Adrenal gland (tissue), 9 donors: ENCODE measurements at regions not wholly inside any gene's neighbourhood (a gene's known extent, or its start where the extent isn't known, plus 50 kb on each side); places are given as distances from the start of the nearest gene placed in this dataset.

Experiments
- DNase-seq, 7 donors: peaks; one replicate each; pipeline ENCODE4 v3.0.0-alpha.2; 2019 to 2020
- H3K27ac ChIP-seq, 5 donors: fragments of 200-600 bp; sonication (generic) in 4 of 5; 1 replicate in 3 of 5; 2 replicates in 2 of 5; pipeline versions ENCODE4 v1.5.1 to v1.8.0; 2016 to 2020; ENCODE audit warnings: mild to moderate bottlenecking in 1 of 5
- H3K27me3 ChIP-seq: fragments of 200-600 bp; 2 replicates; pipeline ENCODE4 v1.8.0; 2021
- H3K36me3 ChIP-seq, 2 donors: fragments of 200-600 bp; replicated peaks in 1 of 2; 1 replicate in 1 of 2; 2 replicates in 1 of 2; pipeline versions ENCODE4 v1.5.1 to v1.8.0; 2018 to 2022
- H3K4me1 ChIP-seq, 2 donors: fragments of 200-600 bp; replicated peaks in 1 of 2; 1 replicate in 1 of 2; 2 replicates in 1 of 2; pipeline versions ENCODE4 v1.5.1 to v1.8.0; 2018 to 2021
- H3K4me3 ChIP-seq, 4 donors: fragments of 200-600 bp; sonication (generic) in 3 of 4; one replicate each; pipeline ENCODE4 v1.5.1; 2016 to 2018
- H3K9me3 ChIP-seq, 3 donors: fragments of 200-600 bp; sonication (generic) in 1 of 3; replicated peaks in 1 of 3; 1 replicate in 2 of 3; 2 replicates in 1 of 3; pipeline versions ENCODE4 v1.5.1 to v1.8.0; 2016 to 2021
- POLR2A ChIP-seq, 2 donors: fragments of 450-650 bp; IDR thresholded peaks; one replicate each; pipeline ENCODE4 v1.6.1; 2017; ENCODE audit warnings: antibody characterized with exemption in 2 of 2, mild to moderate bottlenecking in 2 of 2, moderate library complexity in 1 of 2
- WGBS, 4 donors: extraction: QIAGEN DNeasy Blood & Tissue Kit in 2 of 4; methylation state at CpG; one replicate each; pipeline versions ENCODE4 v1.1.5 to v1.1.7; 2013 to 2017; 5-methylcytosine and 5-hydroxymethylcytosine counted together
- intact Hi-C, 2 donors: fragments of 100-400 bp; cut with DNase I; formaldehyde crosslinking; loops; one replicate each; pipeline versions ENCODE4 v1.14.1 to v1.15.0; 2022 to 2023
- TF ChIP-seq, protein P1 (sequence below), 6 experiments: fragments of 450-650 bp in 4 of 6; fragments of 200-600 bp in 2 of 6; sonication (generic) in 1 of 6; IDR thresholded peaks; 1 replicate in 5 of 6; 2 replicates in 1 of 6; pipeline versions ENCODE4 v1.5.1 to v1.8.0; 2016 to 2021; ENCODE audit warnings: antibody characterized with exemption in 6 of 6, mild to moderate bottlenecking in 2 of 6, moderate library complexity in 1 of 6
- donor health status: healthy with polysubstance abuse.
- donor health status: Bipolar disorder and iron deficiency.
- donor health status: DM: yes; HTN: yes; CAD: no.
- donor health status: DM: no; HTN: no; CAD: no.
- donor health status: DM: no; HTN: no; CAD: no.

DNA sequence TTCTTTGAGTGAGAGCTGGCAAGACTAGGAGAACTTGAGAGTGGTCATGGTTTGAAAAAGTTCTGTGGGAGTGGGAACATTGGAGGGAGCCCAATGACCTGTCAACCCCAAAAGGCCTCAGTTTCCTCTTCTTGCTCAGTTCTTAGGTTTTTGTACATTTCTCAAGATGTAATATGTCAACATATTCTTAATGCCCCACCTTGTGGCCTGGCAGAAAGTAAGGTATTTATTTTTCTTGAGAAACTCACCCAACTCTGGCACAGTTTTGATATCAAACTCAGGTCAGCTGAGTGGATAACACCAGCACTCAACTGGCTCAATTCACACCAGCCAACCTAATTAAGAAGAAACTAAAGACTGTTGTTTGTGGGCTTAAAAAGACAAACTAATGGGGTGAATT is 123.0 kb upstream of the SLC27A6 start:
- TF ChIP-seq, protein P1, sequence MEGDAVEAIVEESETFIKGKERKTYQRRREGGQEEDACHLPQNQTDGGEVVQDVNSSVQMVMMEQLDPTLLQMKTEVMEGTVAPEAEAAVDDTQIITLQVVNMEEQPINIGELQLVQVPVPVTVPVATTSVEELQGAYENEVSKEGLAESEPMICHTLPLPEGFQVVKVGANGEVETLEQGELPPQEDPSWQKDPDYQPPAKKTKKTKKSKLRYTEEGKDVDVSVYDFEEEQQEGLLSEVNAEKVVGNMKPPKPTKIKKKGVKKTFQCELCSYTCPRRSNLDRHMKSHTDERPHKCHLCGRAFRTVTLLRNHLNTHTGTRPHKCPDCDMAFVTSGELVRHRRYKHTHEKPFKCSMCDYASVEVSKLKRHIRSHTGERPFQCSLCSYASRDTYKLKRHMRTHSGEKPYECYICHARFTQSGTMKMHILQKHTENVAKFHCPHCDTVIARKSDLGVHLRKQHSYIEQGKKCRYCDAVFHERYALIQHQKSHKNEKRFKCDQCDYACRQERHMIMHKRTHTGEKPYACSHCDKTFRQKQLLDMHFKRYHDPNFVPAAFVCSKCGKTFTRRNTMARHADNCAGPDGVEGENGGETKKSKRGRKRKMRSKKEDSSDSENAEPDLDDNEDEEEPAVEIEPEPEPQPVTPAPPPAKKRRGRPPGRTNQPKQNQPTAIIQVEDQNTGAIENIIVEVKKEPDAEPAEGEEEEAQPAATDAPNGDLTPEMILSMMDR (IDR thresholded peaks at IDR 0.05) = no peak
- TF ChIP-seq POLR2A (IDR thresholded peaks at IDR 0.05) = no peak

DNA sequence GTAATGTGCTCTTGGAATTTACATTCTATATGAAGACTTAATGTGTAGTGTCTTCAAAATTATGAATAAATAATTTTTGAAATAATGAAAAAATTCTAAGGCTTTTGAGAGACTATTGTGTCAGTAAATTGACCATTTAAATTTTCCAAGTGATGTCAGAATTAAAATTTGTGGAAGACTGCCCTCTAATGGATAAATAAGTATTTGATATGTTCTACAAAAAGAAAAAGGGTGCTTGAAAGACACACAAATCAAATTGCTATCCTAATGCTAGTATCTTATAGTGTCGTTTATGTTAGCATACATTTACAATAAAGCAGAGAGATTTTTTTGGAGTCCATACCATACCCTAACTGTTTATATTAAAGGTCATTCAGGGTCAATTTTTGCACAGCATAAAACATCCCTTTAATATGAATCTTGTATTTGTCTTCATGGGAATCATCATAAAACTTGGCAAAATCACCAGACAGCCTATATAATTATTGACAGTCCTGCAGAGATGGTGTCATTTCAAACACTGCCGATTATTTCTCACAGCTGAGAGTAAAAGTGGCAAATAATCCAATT is 120.8 kb upstream of the SLC27A6 start:
- H3K4me3 ChIP-seq = no peak overlapping the region
- intact Hi-C loops = no loop called here
- DNase-seq = no peak
- H3K4me1 ChIP-seq = no peaks in the 10 kb centered on the region
- H3K27ac ChIP-seq = no peak overlapping the region
- no peaks in the 10 kb centered on the region for H3K36me3 ChIP-seq
- H3K27me3 ChIP-seq = no peaks in the 10 kb centered on the region
- WGBS, 4 donors = 18 to 38% (median 30%) methylated on average over 2 of the region's 2 CpGs
- TF ChIP-seq, protein P1 (IDR thresholded peaks at IDR 0.05) = peak in 5 of 6 experiments; percentile 21 to 47 (median 37)
- no peak for TF ChIP-seq POLR2A (IDR thresholded peaks at IDR 0.05)
- no peaks in the 10 kb centered on the region for H3K9me3 ChIP-seq

More for the DNA sequence above, 123.0 kb upstream of the SLC27A6 start:
- Histone ChIP-seq H3K9me3 (no peaks in the 10 kb centered on the region), H3K36me3 (no peaks in the 10 kb centered on the region), H3K4me1 (no peaks in the 10 kb centered on the region), H3K27ac (no peak overlapping the region), H3K4me3 (no peak overlapping the region), H3K27me3 (no peaks in the 10 kb centered on the region)
- intact Hi-C loops = no loop called here
- DNase-seq = no peak

DNA sequence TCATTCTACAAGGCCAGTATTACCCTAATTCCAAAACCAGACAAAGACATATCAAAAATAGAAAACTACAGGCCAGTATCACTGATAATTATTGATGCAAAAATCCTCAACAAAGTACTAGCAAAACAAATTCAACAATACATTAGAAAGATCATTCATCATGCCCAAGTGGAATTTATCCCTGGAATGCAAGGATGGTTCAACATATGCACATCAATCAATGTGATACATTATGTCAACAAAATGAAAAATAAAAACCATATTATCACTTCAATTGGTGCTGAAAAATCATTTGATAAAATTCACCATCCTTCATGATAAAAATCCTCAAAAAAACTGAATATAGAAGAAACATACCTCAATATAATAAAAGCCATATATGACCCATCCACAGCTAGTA is 115.2 kb upstream of the SLC27A6 start:
- intact Hi-C loops = no loop called here
- Histone ChIP-seq H3K4me1 (no peaks in the 10 kb centered on the region), H3K27ac (no peak overlapping the region), H3K27me3 (no peaks in the 10 kb centered on the region), H3K4me3 (no peak overlapping the region), H3K36me3 (no peaks in the 10 kb centered on the region), H3K9me3 (peaks cover 0 to 5% (median 0%) of the 10 kb centered on the region in 3 donors)
- TF ChIP-seq, protein P1 (IDR thresholded peaks at IDR 0.05) = no peak
- TF ChIP-seq POLR2A (IDR thresholded peaks at IDR 0.05) = no peak
- DNase-seq = no peak

DNA sequence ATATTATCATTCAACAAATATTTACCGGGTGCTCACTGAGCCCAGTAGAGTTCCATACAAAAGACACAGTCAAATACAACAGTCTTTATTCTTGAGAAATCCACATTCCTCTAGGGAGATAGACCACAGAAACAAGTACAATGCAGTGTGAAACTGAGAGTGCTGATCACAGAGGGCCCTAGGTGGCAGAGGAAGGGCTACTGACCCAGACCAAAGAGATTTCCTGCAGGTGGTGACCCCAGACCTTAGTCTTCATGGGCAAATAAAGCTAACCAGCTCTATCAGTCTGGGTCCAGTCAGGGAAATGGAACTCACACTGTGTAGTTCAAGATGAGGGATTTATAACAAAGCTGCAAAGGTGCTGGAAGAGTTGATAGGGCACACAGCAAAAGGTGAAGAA is 110.4 kb upstream of the SLC27A6 start:
- Histone ChIP-seq H3K36me3 (no peaks in the 10 kb centered on the region), H3K4me1 (no peaks in the 10 kb centered on the region), H3K27me3 (no peaks in the 10 kb centered on the region), H3K9me3 (peaks cover 0 to 5% (median 0%) of the 10 kb centered on the region in 3 donors), H3K27ac (no peak overlapping the region), H3K4me3 (no peak overlapping the region)
- 86 to 94% (median 90%) methylated on average over 1 of the region's 1 CpG for WGBS, 4 donors
- no peak for DNase-seq
- intact Hi-C loops = no loop called here
- no peak for TF ChIP-seq POLR2A (IDR thresholded peaks at IDR 0.05)
- TF ChIP-seq, protein P1 (IDR thresholded peaks at IDR 0.05) = no peak
